SK-N-SH treated with all-trans-retinoic acid at 6 μM for 48 hours (cell line): ENCODE measurements at regions not wholly inside any gene's neighbourhood (a gene's known extent, or its start where the extent isn't known, plus 50 kb on each side); places are given as distances from the start of the nearest gene placed in this dataset.
"Not testable (repeated sequence)": the region's sequence is repeated elsewhere in the genome, so short reads cannot be mapped to it uniquely, and the experiment has no call there.

Experiments
- ATAC-seq: fragments of 200-7000 bp; cut with Tn5 transposase; 3 replicates; pipeline ENCODE4 v1.9.1; 2020; ENCODE audit warnings: mild to moderate bottlenecking, moderate library complexity
- ARNTL ChIP-seq: fragments of 450-650 bp; formaldehyde crosslinking; IDR thresholded peaks from 2 replicates; pipeline ENCODE4 v1.5.0; 2020; ENCODE audit warnings: low read depth, mild to moderate bottlenecking, moderate library complexity, borderline replicate concordance
- BACH2 ChIP-seq: fragments of 250-450 bp; sonication (Bioruptor Pico); IDR thresholded peaks from 2 replicates; pipeline ENCODE4 v1.9.0; 2021; ENCODE audit warnings: mild to moderate bottlenecking, borderline replicate concordance
- CSDC2 ChIP-seq: fragments of 250-450 bp; sonication (Bioruptor Pico); IDR thresholded peaks from 2 replicates; pipeline ENCODE4 v1.5.0; 2020; ENCODE audit warnings: mild to moderate bottlenecking, moderate library complexity
- ESRRG ChIP-seq: fragments of 250-450 bp; sonication (Bioruptor Pico); IDR thresholded peaks from 2 replicates; pipeline ENCODE4 v1.6.1; 2021; ENCODE audit warnings: mild to moderate bottlenecking
- GLIS3 ChIP-seq: fragments of 250-450 bp; sonication (Bioruptor Pico); IDR thresholded peaks from 2 replicates; pipeline ENCODE4 v1.5.0; 2020; ENCODE audit warnings: mild to moderate bottlenecking, moderate library complexity
- ISL1 ChIP-seq: fragments of 250-450 bp; sonication (Bioruptor Pico); IDR thresholded peaks from 2 replicates; pipeline ENCODE4 v2.1.2; 2022; ENCODE audit warnings: mild to moderate bottlenecking, moderate library complexity
- PPARA ChIP-seq: fragments of 250-450 bp; sonication (Bioruptor Pico); IDR thresholded peaks from 2 replicates; pipeline ENCODE4 v1.5.0; 2020; ENCODE audit warnings: mild to moderate bottlenecking, borderline replicate concordance
- RARB ChIP-seq: fragments of 250-450 bp; sonication (Bioruptor Pico); IDR thresholded peaks from 2 replicates; pipeline ENCODE4 v1.8.0; 2021; ENCODE audit warnings: mild to moderate bottlenecking, moderate library complexity
- TCF4 ChIP-seq: fragments of 250-450 bp; sonication (Bioruptor Pico); IDR thresholded peaks from 2 replicates; pipeline ENCODE4 v1.8.0; 2021; ENCODE audit warnings: mild to moderate bottlenecking, moderate library complexity, borderline replicate concordance
- TOX ChIP-seq: fragments of 250-450 bp; sonication (Bioruptor Pico); IDR thresholded peaks from 2 replicates; pipeline ENCODE4 v1.8.0; 2021; ENCODE audit warnings: mild to moderate bottlenecking, moderate library complexity, borderline replicate concordance
- ZC3H10 ChIP-seq: fragments of 250-450 bp; sonication (Bioruptor Pico); IDR thresholded peaks from 2 replicates; pipeline ENCODE4 v1.5.1; 2021; ENCODE audit warnings: mild to moderate bottlenecking, moderate library complexity
- ZFP3 ChIP-seq: fragments of 250-450 bp; sonication (Bioruptor Pico); IDR thresholded peaks from 2 replicates; pipeline ENCODE4 v1.5.0; 2020; ENCODE audit warnings: mild to moderate bottlenecking, moderate library complexity
- ZFP30 ChIP-seq: fragments of 450-650 bp; formaldehyde crosslinking; IDR thresholded peaks from 2 replicates; pipeline ENCODE4 v1.5.0; 2022; ENCODE audit warnings: mild to moderate bottlenecking, moderate library complexity
- ZNF565 ChIP-seq: fragments of 450-650 bp; formaldehyde crosslinking; conservative IDR thresholded peaks from 2 replicates; pipeline ENCODE4 v1.5.0; 2020; ENCODE audit warnings: low read depth, mild to moderate bottlenecking, moderate library complexity
- ZNF70 ChIP-seq: fragments of 450-650 bp; formaldehyde crosslinking; IDR thresholded peaks from 2 replicates; pipeline ENCODE4 v1.5.0; 2020; ENCODE audit warnings: mild to moderate bottlenecking, moderate library complexity
- TF ChIP-seq, protein P1 (sequence below): fragments of 250-450 bp; sonication (Bioruptor Pico); IDR thresholded peaks from 2 replicates; pipeline ENCODE4 v1.5.1; 2021; ENCODE audit warnings: mild to moderate bottlenecking, moderate library complexity
- TF ChIP-seq, protein P2 (sequence below): fragments of 250-450 bp; sonication (Bioruptor Pico); IDR thresholded peaks from 2 replicates; pipeline ENCODE4 v1.5.0; 2020; ENCODE audit warnings: mild to moderate bottlenecking, moderate library complexity
- TF ChIP-seq, protein P3 (sequence below): fragments of 250-450 bp; sonication (Bioruptor Pico); IDR thresholded peaks from 2 replicates; pipeline ENCODE4 v1.8.0; 2020; ENCODE audit warnings: mild to moderate bottlenecking, moderate library complexity, borderline replicate concordance
- TF ChIP-seq, protein P4 (sequence below): fragments of 250-450 bp; sonication (Bioruptor Pico); IDR thresholded peaks from 2 replicates; pipeline ENCODE4 v1.8.0; 2021; ENCODE audit warnings: low read depth, mild to moderate bottlenecking, moderate library complexity, borderline replicate concordance

DNA sequence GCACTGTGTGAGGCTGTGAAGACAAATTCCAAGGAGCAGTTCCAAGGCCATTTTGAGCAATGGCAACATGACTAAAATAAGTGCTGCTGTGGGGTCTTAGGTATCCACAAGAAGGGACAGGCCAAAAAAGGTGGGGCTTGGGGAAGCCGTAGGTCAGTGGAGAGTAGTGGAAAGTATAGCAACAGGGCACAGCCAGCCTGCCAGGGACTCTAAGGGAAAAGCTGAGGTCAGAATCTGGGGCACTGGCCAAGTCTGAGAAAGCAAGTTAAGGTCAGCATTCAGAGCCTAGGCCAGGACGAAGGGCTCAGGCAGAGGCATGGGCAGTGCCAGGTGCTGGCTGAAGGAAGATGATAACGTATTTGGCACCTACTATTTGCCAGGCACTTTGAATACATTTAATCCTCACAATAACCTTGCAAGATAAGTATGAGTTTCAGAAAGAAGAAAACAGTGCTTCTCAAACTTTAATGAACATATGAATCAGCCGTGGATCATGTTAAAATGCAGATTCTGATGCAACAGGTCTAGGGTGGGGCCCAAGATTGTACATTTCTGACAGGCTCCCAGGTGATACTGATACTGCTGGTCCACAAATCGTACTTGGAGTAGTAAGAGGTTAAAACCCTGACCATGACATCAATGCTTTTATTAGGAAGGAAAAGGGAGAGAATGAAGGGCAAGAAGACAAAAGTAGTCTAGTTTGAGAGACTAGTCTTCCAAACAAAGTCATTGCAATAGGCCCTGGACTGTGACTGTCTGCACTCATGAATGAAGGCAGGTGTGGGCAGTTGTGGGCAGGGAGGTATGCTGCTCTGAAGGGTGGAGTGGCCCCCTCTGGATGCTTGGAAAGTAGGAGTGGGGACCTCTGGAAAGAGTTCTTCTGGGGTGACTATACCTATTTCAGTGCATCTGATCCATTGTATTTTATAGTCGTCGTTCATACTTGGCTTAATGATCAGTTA, 106.3 kb upstream of the ANKRD28 start:
- TF ChIP-seq ARNTL (CRISPR knock-in tag): no peak
- TF ChIP-seq ZNF70 (CRISPR knock-in tag): no peak
- TF ChIP-seq TOX (CRISPR knock-in tag): no peak
- TF ChIP-seq CSDC2 (CRISPR knock-in tag): no peak
- TF ChIP-seq, protein P1, sequence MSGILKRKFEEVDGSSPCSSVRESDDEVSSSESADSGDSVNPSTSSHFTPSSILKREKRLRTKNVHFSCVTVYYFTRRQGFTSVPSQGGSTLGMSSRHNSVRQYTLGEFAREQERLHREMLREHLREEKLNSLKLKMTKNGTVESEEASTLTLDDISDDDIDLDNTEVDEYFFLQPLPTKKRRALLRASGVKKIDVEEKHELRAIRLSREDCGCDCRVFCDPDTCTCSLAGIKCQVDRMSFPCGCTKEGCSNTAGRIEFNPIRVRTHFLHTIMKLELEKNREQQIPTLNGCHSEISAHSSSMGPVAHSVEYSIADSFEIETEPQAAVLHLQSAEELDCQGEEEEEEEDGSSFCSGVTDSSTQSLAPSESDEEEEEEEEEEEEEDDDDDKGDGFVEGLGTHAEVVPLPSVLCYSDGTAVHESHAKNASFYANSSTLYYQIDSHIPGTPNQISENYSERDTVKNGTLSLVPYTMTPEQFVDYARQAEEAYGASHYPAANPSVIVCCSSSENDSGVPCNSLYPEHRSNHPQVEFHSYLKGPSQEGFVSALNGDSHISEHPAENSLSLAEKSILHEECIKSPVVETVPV: no peak
- no peak for TF ChIP-seq ESRRG (CRISPR knock-in tag)
- no peak for TF ChIP-seq ZC3H10 (CRISPR knock-in tag)
- TF ChIP-seq, protein P2, sequence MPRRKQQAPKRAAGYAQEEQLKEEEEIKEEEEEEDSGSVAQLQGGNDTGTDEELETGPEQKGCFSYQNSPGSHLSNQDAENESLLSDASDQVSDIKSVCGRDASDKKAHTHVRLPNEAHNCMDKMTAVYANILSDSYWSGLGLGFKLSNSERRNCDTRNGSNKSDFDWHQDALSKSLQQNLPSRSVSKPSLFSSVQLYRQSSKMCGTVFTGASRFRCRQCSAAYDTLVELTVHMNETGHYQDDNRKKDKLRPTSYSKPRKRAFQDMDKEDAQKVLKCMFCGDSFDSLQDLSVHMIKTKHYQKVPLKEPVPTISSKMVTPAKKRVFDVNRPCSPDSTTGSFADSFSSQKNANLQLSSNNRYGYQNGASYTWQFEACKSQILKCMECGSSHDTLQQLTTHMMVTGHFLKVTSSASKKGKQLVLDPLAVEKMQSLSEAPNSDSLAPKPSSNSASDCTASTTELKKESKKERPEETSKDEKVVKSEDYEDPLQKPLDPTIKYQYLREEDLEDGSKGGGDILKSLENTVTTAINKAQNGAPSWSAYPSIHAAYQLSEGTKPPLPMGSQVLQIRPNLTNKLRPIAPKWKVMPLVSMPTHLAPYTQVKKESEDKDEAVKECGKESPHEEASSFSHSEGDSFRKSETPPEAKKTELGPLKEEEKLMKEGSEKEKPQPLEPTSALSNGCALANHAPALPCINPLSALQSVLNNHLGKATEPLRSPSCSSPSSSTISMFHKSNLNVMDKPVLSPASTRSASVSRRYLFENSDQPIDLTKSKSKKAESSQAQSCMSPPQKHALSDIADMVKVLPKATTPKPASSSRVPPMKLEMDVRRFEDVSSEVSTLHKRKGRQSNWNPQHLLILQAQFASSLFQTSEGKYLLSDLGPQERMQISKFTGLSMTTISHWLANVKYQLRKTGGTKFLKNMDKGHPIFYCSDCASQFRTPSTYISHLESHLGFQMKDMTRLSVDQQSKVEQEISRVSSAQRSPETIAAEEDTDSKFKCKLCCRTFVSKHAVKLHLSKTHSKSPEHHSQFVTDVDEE (CRISPR knock-in tag): no peak
- no peak for TF ChIP-seq BACH2 (CRISPR knock-in tag)
- TF ChIP-seq, protein P3, sequence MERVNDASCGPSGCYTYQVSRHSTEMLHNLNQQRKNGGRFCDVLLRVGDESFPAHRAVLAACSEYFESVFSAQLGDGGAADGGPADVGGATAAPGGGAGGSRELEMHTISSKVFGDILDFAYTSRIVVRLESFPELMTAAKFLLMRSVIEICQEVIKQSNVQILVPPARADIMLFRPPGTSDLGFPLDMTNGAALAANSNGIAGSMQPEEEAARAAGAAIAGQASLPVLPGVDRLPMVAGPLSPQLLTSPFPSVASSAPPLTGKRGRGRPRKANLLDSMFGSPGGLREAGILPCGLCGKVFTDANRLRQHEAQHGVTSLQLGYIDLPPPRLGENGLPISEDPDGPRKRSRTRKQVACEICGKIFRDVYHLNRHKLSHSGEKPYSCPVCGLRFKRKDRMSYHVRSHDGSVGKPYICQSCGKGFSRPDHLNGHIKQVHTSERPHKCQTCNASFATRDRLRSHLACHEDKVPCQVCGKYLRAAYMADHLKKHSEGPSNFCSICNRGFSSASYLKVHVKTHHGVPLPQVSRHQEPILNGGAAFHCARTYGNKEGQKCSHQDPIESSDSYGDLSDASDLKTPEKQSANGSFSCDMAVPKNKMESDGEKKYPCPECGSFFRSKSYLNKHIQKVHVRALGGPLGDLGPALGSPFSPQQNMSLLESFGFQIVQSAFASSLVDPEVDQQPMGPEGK (CRISPR knock-in tag): no peak
- TF ChIP-seq ZFP30 (CRISPR knock-in tag): no peak
- no peak for TF ChIP-seq GLIS3 (CRISPR knock-in tag)
- no peak for TF ChIP-seq ZFP3 (CRISPR knock-in tag)
- TF ChIP-seq TCF4 (CRISPR knock-in tag): no peak
- no peak for TF ChIP-seq PPARA
- TF ChIP-seq ISL1 (CRISPR knock-in tag): no peak
- TF ChIP-seq, protein P4, sequence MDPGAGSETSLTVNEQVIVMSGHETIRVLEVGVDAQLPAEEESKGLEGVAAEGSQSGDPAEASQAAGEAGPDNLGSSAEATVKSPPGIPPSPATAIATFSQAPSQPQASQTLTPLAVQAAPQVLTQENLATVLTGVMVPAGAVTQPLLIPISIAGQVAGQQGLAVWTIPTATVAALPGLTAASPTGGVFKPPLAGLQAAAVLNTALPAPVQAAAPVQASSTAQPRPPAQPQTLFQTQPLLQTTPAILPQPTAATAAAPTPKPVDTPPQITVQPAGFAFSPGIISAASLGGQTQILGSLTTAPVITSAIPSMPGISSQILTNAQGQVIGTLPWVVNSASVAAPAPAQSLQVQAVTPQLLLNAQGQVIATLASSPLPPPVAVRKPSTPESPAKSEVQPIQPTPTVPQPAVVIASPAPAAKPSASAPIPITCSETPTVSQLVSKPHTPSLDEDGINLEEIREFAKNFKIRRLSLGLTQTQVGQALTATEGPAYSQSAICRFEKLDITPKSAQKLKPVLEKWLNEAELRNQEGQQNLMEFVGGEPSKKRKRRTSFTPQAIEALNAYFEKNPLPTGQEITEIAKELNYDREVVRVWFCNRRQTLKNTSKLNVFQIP (CRISPR knock-in tag): no peak
- ATAC-seq: no peak

DNA sequence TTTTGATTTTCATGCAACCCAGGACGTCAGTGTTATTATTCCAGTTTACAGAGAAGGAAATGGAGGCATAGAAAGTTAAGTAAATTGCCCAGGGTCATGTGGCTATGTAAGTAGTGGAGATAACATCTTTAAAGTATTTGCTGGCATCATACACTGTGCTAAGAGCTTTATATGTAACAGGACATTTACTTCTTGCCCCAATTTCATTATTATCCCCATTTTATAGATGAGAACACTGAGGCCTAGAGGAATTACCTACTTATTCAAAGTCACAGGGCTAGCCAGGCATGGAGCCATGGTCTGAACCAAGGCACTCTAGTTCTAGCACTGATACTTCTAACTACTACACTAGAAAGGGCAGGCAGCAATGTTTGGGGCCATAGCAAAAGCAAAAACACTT, 107.3 kb upstream of the ANKRD28 start:
- ATAC-seq: no peak
- no peak for TF ChIP-seq ZNF70 (CRISPR knock-in tag)
- no peak for TF ChIP-seq ZC3H10 (CRISPR knock-in tag)
- TF ChIP-seq, protein P4 (CRISPR knock-in tag): no peak
- no peak for TF ChIP-seq ISL1 (CRISPR knock-in tag)
- TF ChIP-seq, protein P1: no peak
- no peak for TF ChIP-seq CSDC2 (CRISPR knock-in tag)
- no peak for TF ChIP-seq RARB (CRISPR knock-in tag)
- TF ChIP-seq ZNF565 (CRISPR knock-in tag): no peak
- no peak for TF ChIP-seq TOX (CRISPR knock-in tag)
- no peak for TF ChIP-seq PPARA

DNA sequence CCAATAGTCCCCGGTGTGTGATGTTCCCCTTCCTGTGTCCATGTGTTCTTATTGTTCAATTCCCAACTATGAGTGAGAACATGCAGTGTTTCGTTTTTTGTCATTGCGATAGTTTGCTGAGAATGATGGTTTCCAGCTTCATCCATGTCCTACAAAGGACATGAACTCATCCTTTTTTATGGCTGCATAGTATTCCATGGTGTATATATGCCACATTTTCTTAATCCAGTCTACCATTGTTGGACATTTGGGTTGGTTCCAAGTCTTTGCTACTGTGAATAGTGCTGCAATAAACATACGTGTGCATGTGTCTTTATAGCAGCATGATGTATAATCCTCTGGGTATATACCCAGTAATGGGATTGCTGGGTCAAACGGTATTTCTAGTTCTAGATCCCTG, 109.6 kb upstream of the ANKRD28 start:
- not testable (repeated sequence) for ATAC-seq
